DOHH2 (cell line): ENCODE measurements at regions not wholly inside any gene's neighbourhood (a gene's known extent, or its start where the extent isn't known, plus 50 kb on each side); places are given as distances from the start of the nearest gene placed in this dataset.

Source experiments
- H3F3A ChIP-seq: fragments of 200-600 bp; sonication (generic), shearing (Covaris generic); 2 replicates; pipeline ENCODE4 v1.6.0; 2016; ENCODE audit warnings: antibody characterized with exemption, mild to moderate bottlenecking; ENCODE audit not compliant: control insufficient read depth, insufficient read depth
- H3K27ac ChIP-seq: fragments of 200-600 bp; sonication (generic); 2 replicates; pipeline ENCODE4 v1.5.1; 2014; ENCODE audit warnings: low read depth, mild to moderate bottlenecking, low read length, moderate library complexity
- H3K27me3 ChIP-seq: fragments of 200-600 bp; sonication (generic); 2 replicates; pipeline ENCODE4 v1.6.1; 2014; ENCODE audit warnings: mild to moderate bottlenecking, low read length, mixed read lengths; ENCODE audit not compliant: control insufficient read depth
- H3K36me3 ChIP-seq: fragments of 200-600 bp; sonication (generic); 2 replicates; pipeline ENCODE4 v1.6.1; 2014; ENCODE audit warnings: mild to moderate bottlenecking, low read length, moderate library complexity, mixed read lengths; ENCODE audit not compliant: control insufficient read depth
- H3K4me1 ChIP-seq: fragments of 200-600 bp; sonication (generic); 2 replicates; pipeline ENCODE4 v1.6.1; 2014; ENCODE audit warnings: mild to moderate bottlenecking, low read length, mixed read lengths; ENCODE audit not compliant: control insufficient read depth
- H3K4me2 ChIP-seq: fragments of 200-600 bp; sonication (generic); 2 replicates; pipeline ENCODE4 v1.6.0; 2014; ENCODE audit warnings: mild to moderate bottlenecking, low read length, moderate library complexity
- H3K4me3 ChIP-seq: fragments of 200-600 bp; sonication (generic); 2 replicates; pipeline ENCODE4 v1.5.1; 2014; ENCODE audit warnings: mild to moderate bottlenecking, low read length, mixed read lengths
- H3K79me2 ChIP-seq: fragments of 200-600 bp; sonication (generic); 2 replicates; pipeline ENCODE4 v1.6.1; 2014; ENCODE audit warnings: mild to moderate bottlenecking, low read length, mixed read lengths; ENCODE audit not compliant: control insufficient read depth
- H3K9me2 ChIP-seq: fragments of 200-600 bp; sonication (generic); replicated peaks from 2 replicates; pipeline ENCODE4 v1.6.1; 2014; ENCODE audit warnings: mild to moderate bottlenecking, low read length, mixed read lengths; ENCODE audit not compliant: control insufficient read depth
- H3K9me3 ChIP-seq: fragments of 200-600 bp; sonication (generic); 2 replicates; pipeline ENCODE4 v1.6.1; 2014; ENCODE audit warnings: antibody characterized with exemption, low read length, mixed read lengths; ENCODE audit not compliant: control insufficient read depth, insufficient read depth
- H4K20me1 ChIP-seq: fragments of 200-600 bp; sonication (generic); 2 replicates; pipeline ENCODE4 v1.6.0; 2014; ENCODE audit warnings: low read depth, mild to moderate bottlenecking, antibody characterized with exemption, low read length, moderate library complexity; ENCODE audit not compliant: control insufficient read depth, insufficient read depth
- EZH2phosphoT487 ChIP-seq: fragments of 200-600 bp; sonication (generic); IDR thresholded peaks from 2 replicates; pipeline ENCODE4 v1.6.1; 2017; ENCODE audit warnings: borderline replicate concordance, mild to moderate bottlenecking, antibody characterized with exemption, low read length, moderate library complexity, mixed read lengths
- TF ChIP-seq, protein P1 (sequence below): fragments of 200-600 bp; sonication (generic); IDR thresholded peaks from one replicate; pipeline ENCODE4 v1.5.1; 2014; ENCODE audit warnings: antibody characterized with exemption, mild to moderate bottlenecking, low read depth, low read length; ENCODE audit not compliant: poor library complexity, severe bottlenecking

- no peaks in the 10 kb centered on the region for H4K20me1 ChIP-seq
- no peak overlapping the region for H3K4me3 ChIP-seq
- H3K36me3 ChIP-seq: no peaks in the 10 kb centered on the region
- no peaks in the 10 kb centered on the region for H3K4me1 ChIP-seq
- no peaks in the 10 kb centered on the region for H3K79me2 ChIP-seq
- no peak overlapping the region for H3K27ac ChIP-seq
- no peaks in the 10 kb centered on the region for H3K9me2 ChIP-seq
- no peak overlapping the region for H3K4me2 ChIP-seq
- H3K9me3 ChIP-seq: peaks cover 5% of the 10 kb centered on the region; the same call in 1 of the 2 replicates
- TF ChIP-seq, protein P1, sequence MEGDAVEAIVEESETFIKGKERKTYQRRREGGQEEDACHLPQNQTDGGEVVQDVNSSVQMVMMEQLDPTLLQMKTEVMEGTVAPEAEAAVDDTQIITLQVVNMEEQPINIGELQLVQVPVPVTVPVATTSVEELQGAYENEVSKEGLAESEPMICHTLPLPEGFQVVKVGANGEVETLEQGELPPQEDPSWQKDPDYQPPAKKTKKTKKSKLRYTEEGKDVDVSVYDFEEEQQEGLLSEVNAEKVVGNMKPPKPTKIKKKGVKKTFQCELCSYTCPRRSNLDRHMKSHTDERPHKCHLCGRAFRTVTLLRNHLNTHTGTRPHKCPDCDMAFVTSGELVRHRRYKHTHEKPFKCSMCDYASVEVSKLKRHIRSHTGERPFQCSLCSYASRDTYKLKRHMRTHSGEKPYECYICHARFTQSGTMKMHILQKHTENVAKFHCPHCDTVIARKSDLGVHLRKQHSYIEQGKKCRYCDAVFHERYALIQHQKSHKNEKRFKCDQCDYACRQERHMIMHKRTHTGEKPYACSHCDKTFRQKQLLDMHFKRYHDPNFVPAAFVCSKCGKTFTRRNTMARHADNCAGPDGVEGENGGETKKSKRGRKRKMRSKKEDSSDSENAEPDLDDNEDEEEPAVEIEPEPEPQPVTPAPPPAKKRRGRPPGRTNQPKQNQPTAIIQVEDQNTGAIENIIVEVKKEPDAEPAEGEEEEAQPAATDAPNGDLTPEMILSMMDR: no peak
- TF ChIP-seq EZH2phosphoT487: no peak
- H3F3A ChIP-seq: no peaks in the 10 kb centered on the region
- no peaks in the 10 kb centered on the region for H3K27me3 ChIP-seq
Measured at GRCh38 chr12:130111965-130112496, 50.2 kb upstream of the FZD10 start.
